NB4 (cell line): ENCODE measurements at regions not wholly inside any gene's neighbourhood (a gene's known extent, or its start where the extent isn't known, plus 50 kb on each side); places are given as distances from the start of the nearest gene placed in this dataset.
"Not testable (repeated sequence)": the region's sequence is repeated elsewhere in the genome, so short reads cannot be mapped to it uniquely, and the experiment has no call there.

ENCODE experiments used
- DNase-seq: peaks from one replicate; pipeline ENCODE4 v3.0.0; 2010; ENCODE audit warnings: low read depth
- H3K4me3 ChIP-seq: one replicate; pipeline ENCODE4 v1.5.1; 2011; ENCODE audit warnings: mild to moderate bottlenecking, low read depth, low read length, moderate library complexity
- MYC ChIP-seq: IDR thresholded peaks from 2 replicates; pipeline ENCODE4 v1.6.1; 2011; ENCODE audit warnings: low read depth, low read length
- POLR2A ChIP-seq: IDR thresholded peaks from 2 replicates; pipeline ENCODE4 v1.6.1; 2011; ENCODE audit warnings: mild to moderate bottlenecking; ENCODE audit not compliant: insufficient read length; ENCODE audit errors: extremely low read depth
- TF ChIP-seq, protein P1 (sequence below): IDR thresholded peaks from one replicate; pipeline ENCODE4 v1.5.1; 2012; ENCODE audit warnings: low read depth, low read length
- TF ChIP-seq, protein P2 (sequence below): IDR thresholded peaks from 2 replicates; pipeline ENCODE4 v1.6.1; 2011; ENCODE audit warnings: low read depth, low read length

DNA sequence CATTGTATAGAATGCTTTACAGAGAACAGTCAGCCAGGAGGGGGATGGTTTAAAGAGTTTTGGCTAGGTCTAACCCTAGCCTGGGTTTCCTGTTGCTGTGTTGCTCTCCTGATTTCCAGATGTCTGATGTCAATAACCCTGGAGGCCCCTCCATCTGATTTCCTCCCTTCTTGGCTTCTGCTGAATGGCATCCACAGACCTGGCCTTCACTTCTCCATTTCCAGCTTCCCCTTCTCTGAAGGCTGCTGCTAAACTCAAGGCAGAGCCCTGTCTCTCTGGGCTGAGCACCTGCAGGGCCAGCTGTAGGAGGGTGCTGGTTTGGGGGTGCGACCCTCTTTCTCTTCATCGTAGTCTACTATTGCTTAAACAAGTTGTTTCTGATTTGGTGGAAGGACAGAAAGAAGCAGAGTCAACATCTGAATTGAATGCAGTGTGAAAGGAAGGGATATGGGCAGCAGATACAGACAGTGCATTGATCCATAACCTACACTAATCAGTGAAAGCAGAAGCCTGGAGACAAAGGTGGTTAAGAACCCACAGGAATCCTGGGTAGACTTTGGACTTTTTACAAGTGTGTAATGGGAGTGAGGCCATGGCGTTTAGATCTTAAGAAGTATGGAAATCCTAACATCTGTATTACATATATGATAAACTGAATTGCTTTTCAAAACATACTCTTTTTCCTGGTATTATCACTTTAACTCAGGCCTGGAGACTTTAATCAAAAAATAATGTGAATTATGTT lies 153.6 kb downstream of the HRH4 start:
- DNase-seq: peak; percentile 19
- no peak overlapping the region for H3K4me3 ChIP-seq
- TF ChIP-seq, protein P1, sequence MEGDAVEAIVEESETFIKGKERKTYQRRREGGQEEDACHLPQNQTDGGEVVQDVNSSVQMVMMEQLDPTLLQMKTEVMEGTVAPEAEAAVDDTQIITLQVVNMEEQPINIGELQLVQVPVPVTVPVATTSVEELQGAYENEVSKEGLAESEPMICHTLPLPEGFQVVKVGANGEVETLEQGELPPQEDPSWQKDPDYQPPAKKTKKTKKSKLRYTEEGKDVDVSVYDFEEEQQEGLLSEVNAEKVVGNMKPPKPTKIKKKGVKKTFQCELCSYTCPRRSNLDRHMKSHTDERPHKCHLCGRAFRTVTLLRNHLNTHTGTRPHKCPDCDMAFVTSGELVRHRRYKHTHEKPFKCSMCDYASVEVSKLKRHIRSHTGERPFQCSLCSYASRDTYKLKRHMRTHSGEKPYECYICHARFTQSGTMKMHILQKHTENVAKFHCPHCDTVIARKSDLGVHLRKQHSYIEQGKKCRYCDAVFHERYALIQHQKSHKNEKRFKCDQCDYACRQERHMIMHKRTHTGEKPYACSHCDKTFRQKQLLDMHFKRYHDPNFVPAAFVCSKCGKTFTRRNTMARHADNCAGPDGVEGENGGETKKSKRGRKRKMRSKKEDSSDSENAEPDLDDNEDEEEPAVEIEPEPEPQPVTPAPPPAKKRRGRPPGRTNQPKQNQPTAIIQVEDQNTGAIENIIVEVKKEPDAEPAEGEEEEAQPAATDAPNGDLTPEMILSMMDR: no peak
- TF ChIP-seq POLR2A (no peak), MYC (no peak)
- TF ChIP-seq, protein P2, sequence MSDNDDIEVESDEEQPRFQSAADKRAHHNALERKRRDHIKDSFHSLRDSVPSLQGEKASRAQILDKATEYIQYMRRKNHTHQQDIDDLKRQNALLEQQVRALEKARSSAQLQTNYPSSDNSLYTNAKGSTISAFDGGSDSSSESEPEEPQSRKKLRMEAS: no peak

DNA sequence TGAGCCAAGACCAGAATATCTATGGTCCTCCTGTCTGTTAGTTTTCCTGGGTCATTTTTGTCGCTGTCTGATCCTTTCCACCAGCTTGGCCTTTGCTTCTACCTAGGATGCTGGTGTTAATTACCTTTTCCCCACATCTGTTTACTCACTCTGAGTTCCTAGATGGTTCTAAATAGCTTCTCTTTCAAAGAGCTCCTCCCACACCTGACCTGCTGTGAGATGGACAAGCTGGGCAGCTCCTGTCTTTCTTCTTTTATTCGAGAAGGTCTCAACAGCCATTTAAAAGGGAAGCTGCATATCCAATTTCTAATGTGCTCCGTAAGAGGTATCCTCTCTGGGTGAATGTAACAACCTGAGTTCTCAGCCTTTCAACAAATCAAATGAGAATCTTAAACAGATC lies 156.2 kb downstream of the HRH4 start:
- TF ChIP-seq, protein P1: no peak
- no peak for DNase-seq
- no peak overlapping the region for H3K4me3 ChIP-seq

DNA sequence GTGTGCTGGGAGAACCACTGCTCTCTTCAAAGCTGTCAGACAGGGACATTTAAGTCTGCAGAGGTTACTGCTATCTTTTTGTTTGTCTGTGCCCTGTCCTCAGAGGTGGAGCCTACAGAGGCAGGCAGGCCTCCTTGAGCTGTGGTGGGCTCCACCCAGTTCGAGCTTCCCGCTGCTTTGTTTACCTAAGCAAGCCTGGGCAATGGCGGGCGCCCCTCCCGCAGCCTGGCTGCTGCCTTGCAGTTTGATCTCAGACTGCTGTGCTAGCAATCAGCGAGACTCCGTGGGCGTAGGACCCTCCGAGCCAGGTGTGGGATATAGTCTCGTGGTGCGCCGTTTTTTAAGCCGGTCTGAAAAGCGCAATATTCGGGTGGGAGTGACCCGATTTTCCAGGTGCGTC lies 164.0 kb downstream of the HRH4 start:
- not testable (repeated sequence) for DNase-seq, H3K4me3 ChIP-seq

DNA sequence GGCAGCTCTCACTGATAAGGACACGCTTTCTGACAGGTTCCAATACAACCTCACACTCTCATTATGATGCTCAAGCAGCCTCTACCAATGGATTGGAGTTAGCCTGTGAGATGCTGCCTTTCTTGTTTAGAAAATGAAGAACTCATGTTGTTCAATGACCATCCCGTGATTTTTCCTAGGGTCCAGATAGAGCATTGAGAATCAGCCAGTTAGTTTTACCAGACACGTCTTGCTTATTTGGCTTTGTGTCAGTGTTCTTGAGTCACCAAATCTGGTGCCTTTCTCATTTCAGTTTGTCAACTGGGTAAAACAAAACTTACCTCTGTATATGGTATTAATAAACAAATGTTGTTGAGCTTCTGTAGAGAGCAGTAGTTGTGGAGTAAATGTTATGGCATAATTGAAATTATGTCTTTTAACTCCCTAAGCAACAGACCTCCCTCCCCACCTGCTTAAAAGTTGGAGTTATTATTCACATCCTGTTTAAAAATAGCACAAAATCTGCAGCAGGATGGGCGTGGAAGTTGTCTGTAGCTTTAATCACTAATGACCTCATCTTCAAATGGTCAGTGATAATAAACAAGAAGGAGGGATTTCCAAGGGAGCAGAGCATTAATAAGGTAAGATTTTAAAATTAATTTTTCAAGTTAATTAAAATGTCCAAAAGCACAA lies 167.3 kb downstream of the HRH4 start:
- DNase-seq: no peak
- TF ChIP-seq POLR2A (no peak), MYC (no peak)
- TF ChIP-seq, protein P1: no peak
- TF ChIP-seq, protein P2: no peak
- no peak overlapping the region for H3K4me3 ChIP-seq

DNA sequence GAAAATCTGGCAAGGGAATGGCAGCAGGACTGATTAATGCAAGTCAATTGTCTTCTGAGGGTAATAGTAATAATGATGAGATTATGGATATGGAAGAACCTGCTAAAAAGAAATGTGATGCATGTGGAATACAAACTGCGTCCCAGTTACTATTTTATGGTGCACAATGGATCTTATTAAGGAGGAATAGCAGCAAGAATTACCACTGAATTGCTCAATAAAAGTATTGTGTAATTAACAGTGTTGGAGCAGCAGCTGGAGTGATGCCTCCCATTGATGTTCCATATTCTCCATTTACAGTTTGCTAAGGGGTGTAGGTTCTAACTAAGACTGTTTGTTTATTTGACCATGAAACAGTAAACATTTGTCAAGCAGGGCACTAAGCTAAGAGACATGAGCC lies 167.9 kb downstream of the HRH4 start:
- no peak for TF ChIP-seq POLR2A
- no peak for TF ChIP-seq MYC
- TF ChIP-seq, protein P2: no peak
- TF ChIP-seq, protein P1: no peak
- DNase-seq: no peak

DNA sequence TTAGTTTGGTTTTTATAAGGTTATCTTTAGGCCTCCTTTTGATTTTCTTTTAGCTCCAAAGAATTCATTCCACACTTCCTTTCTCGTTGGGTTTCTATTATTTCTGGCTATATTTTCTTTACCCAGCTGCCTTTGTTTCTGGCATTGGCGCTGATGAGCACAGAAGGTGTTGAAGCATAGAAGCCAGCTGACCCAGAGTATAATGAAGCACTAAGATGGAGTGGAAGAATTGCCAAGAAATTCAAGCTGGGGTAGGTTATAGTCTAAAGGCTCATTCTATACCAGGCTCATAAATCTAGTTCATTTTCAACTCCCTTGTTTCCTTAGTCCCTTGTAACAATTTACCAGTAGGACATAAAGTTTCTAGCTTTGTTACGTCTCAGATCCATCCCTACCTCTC lies 169.5 kb downstream of the HRH4 start:
- H3K4me3 ChIP-seq: no peak overlapping the region
- DNase-seq: no peak
- TF ChIP-seq, protein P1: no peak
- TF ChIP-seq, protein P2: no peak
- TF ChIP-seq MYC (no peak), POLR2A (no peak)

More for the DNA sequence above, 167.9 kb downstream of the HRH4 start:
- H3K4me3 ChIP-seq: no peak overlapping the region
